ACC112 (cell line): ENCODE measurements at regions not wholly inside any gene's neighbourhood (a gene's known extent, or its start where the extent isn't known, plus 50 kb on each side); places are given as distances from the start of the nearest gene placed in this dataset.
"Not testable (repeated sequence)": the region's sequence is repeated elsewhere in the genome, so short reads cannot be mapped to it uniquely, and the experiment has no call there.

Source experiments
- H2AFZ ChIP-seq: fragments of 200-600 bp; sonication (generic); one replicate; pipeline ENCODE4 v1.6.0; 2017; ENCODE audit warnings: antibody characterized with exemption, low read length; ENCODE audit not compliant: unreplicated experiment
- H3K27ac ChIP-seq: fragments of 200-600 bp; sonication (generic); 2 replicates; pipeline ENCODE4 v1.5.1; 2014; ENCODE audit warnings: low read depth, mild to moderate bottlenecking, antibody characterized with exemption, low read length, moderate library complexity
- H3K27me3 ChIP-seq: fragments of 200-600 bp; sonication (generic); 2 replicates; pipeline ENCODE4 v1.6.1; 2014; ENCODE audit warnings: mild to moderate bottlenecking, antibody characterized with exemption, low read length, moderate library complexity, mixed read lengths; ENCODE audit not compliant: insufficient read depth
- H3K36me3 ChIP-seq: fragments of 200-600 bp; sonication (generic); 2 replicates; pipeline ENCODE4 v1.6.1; 2016; ENCODE audit warnings: mild to moderate bottlenecking, antibody characterized with exemption, low read length, moderate library complexity, mixed read lengths; ENCODE audit not compliant: insufficient read depth
- H3K4me1 ChIP-seq: fragments of 200-600 bp; sonication (generic); one replicate; pipeline ENCODE4 v1.6.1; 2016; ENCODE audit warnings: low read length, mixed read lengths; ENCODE audit not compliant: insufficient read depth, unreplicated experiment, control insufficient read depth
- H3K4me3 ChIP-seq: fragments of 200-600 bp; sonication (generic); 2 replicates; pipeline ENCODE4 v1.5.1; 2014; ENCODE audit warnings: mild to moderate bottlenecking, low read depth, low read length
- H3K79me2 ChIP-seq: fragments of 200-600 bp; sonication (generic); one replicate; pipeline ENCODE4 v1.6.0; 2016; ENCODE audit warnings: low read length; ENCODE audit not compliant: control insufficient read depth, unreplicated experiment, insufficient read depth

GRCh38 chr16:76059701-76060100, 217.5 kb upstream of the CNTNAP4 start:
- no peaks in the 10 kb centered on the region for H3K79me2 ChIP-seq
- H3K36me3 ChIP-seq = no peaks in the 10 kb centered on the region
- H3K27ac ChIP-seq = no peak overlapping the region
- H2AFZ ChIP-seq = no peak overlapping the region
- no peaks in the 10 kb centered on the region for H3K27me3 ChIP-seq
- no peaks in the 10 kb centered on the region for H3K4me1 ChIP-seq
- H3K4me3 ChIP-seq = no peak overlapping the region

GRCh38 chr16:76071690-76072089, 205.5 kb upstream of the CNTNAP4 start:
- H3K79me2 ChIP-seq = no peaks in the 10 kb centered on the region
- no peaks in the 10 kb centered on the region for H3K36me3 ChIP-seq
- H3K4me1 ChIP-seq = no peaks in the 10 kb centered on the region
- no peaks in the 10 kb centered on the region for H3K27me3 ChIP-seq
- no peak overlapping the region for H2AFZ ChIP-seq
- H3K27ac ChIP-seq = no peak overlapping the region
- H3K4me3 ChIP-seq = no peak overlapping the region

GRCh38 chr16:76081967-76082366, 195.2 kb upstream of the CNTNAP4 start:
- no peaks in the 10 kb centered on the region for H3K4me1 ChIP-seq
- H3K79me2 ChIP-seq = no peaks in the 10 kb centered on the region
- H3K27me3 ChIP-seq = 0 out of 2 replicates have a peak, but pooled peaks cover 2% of the 10 kb centered on the region
- no peak overlapping the region for H3K27ac ChIP-seq
- no peaks in the 10 kb centered on the region for H3K36me3 ChIP-seq
- H2AFZ ChIP-seq = no peak overlapping the region
- no peak overlapping the region for H3K4me3 ChIP-seq

GRCh38 chr16:76106647-76107046, 170.6 kb upstream of the CNTNAP4 start:
- Histone ChIP-seq H3K27ac (no peak overlapping the region), H3K4me3 (no peak overlapping the region), H3K27me3 (no peaks in the 10 kb centered on the region), H3K79me2 (no peaks in the 10 kb centered on the region), H3K4me1 (no peaks in the 10 kb centered on the region), H3K36me3 (no peaks in the 10 kb centered on the region), H2AFZ (no peak overlapping the region)

GRCh38 chr16:76108460-76108859, 168.7 kb upstream of the CNTNAP4 start:
- Histone ChIP-seq H3K4me1 (no peaks in the 10 kb centered on the region), H3K4me3 (no peak overlapping the region), H3K27me3 (no peaks in the 10 kb centered on the region), H3K79me2 (no peaks in the 10 kb centered on the region), H3K36me3 (no peaks in the 10 kb centered on the region), H3K27ac (no peak overlapping the region), H2AFZ (no peak overlapping the region)

GRCh38 chr16:76114681-76115080, 162.5 kb upstream of the CNTNAP4 start:
- H3K79me2 ChIP-seq = no peaks in the 10 kb centered on the region
- no peaks in the 10 kb centered on the region for H3K36me3 ChIP-seq
- H3K4me3 ChIP-seq = no peak overlapping the region
- no peak overlapping the region for H2AFZ ChIP-seq
- H3K27ac ChIP-seq = no peak overlapping the region
- H3K27me3 ChIP-seq = no peaks in the 10 kb centered on the region
- H3K4me1 ChIP-seq = no peaks in the 10 kb centered on the region

- Histone ChIP-seq H3K4me1 (no peaks in the 10 kb centered on the region), H3K36me3 (no peaks in the 10 kb centered on the region), H3K79me2 (no peaks in the 10 kb centered on the region), H3K27ac (no peak overlapping the region), H3K4me3 (no peak overlapping the region), H2AFZ (no peak overlapping the region), H3K27me3 (0 out of 2 replicates have a peak, but pooled peaks cover 1% of the 10 kb centered on the region)
Measured at GRCh38 chr16:76118344-76118743, 158.9 kb upstream of the CNTNAP4 start.

- Histone ChIP-seq H2AFZ (no peak overlapping the region), H3K27me3 (0 out of 2 replicates have a peak, but pooled peaks cover 2% of the 10 kb centered on the region), H3K79me2 (no peaks in the 10 kb centered on the region), H3K27ac (no peak overlapping the region), H3K4me1 (no peaks in the 10 kb centered on the region), H3K36me3 (no peaks in the 10 kb centered on the region), H3K4me3 (no peak overlapping the region)
Measured at GRCh38 chr16:76121636-76122035, 155.6 kb upstream of the CNTNAP4 start.

- H3K27ac ChIP-seq = no peak overlapping the region
- H3K4me1 ChIP-seq = no peaks in the 10 kb centered on the region
- H3K36me3 ChIP-seq = no peaks in the 10 kb centered on the region
- peaks cover 10% of the 10 kb centered on the region; the same call in 1 of the 2 replicates for H3K27me3 ChIP-seq
- no peak overlapping the region for H3K4me3 ChIP-seq
- no peaks in the 10 kb centered on the region for H3K79me2 ChIP-seq
- H2AFZ ChIP-seq = no peak overlapping the region
Measured at GRCh38 chr16:76123966-76124365, 153.2 kb upstream of the CNTNAP4 start.

- H3K27ac ChIP-seq = no peak overlapping the region
- H3K4me3 ChIP-seq = no peak overlapping the region
- H2AFZ ChIP-seq = no peak overlapping the region
- peaks cover 19% of the 10 kb centered on the region; the same call in 1 of the 2 replicates for H3K27me3 ChIP-seq
- no peaks in the 10 kb centered on the region for H3K79me2 ChIP-seq
- H3K36me3 ChIP-seq = no peaks in the 10 kb centered on the region
- no peaks in the 10 kb centered on the region for H3K4me1 ChIP-seq
Measured at GRCh38 chr16:76125871-76126270, 151.3 kb upstream of the CNTNAP4 start.

GRCh38 chr16:76138056-76138455, 139.1 kb upstream of the CNTNAP4 start:
- H3K36me3 ChIP-seq, H3K27ac ChIP-seq, H3K79me2 ChIP-seq, H3K4me1 ChIP-seq, H3K27me3 ChIP-seq, H2AFZ ChIP-seq, H3K4me3 ChIP-seq: not testable (repeated sequence)
